ENCODE measurements at regions not wholly inside any gene's neighbourhood (a gene's known extent, or its start where the extent isn't known, plus 50 kb on each side); places are given as distances from the start of the nearest gene placed in this dataset.
A peak's percentile ranks its signal among the peaks of the same experiment; 100 is the strongest.

DNA sequence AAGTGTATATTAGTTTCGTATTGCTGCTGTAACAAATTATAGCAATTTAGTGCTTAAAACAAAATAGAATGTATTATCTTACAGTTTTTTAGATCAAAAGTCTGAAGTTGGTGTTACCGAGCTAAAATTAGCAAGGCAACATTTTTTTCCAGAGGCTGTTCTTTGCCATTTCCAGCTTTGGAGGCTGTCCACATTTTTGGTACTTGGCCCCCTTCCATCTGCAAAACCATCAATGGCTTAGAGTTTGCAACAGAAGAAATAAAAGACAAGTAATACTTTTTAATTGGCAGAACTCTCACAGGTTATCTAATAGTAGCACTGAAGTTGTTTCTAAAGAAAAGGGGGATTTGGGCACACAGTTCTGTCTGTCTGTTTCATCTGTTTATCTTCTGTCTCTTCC lies 1248.5 kb downstream of the ROBO1 start:
- Histone ChIP-seq H3K9me3 (replicated peaks in 1 of 3) (no peaks in the 10 kb centered on the region), H3K27me3 (no peaks in the 10 kb centered on the region), H3K4me3 (no peak overlapping the region), H3K36me3 (replicated peaks in 1 of 2) (no peaks in the 10 kb centered on the region), H3K4me1 (replicated peaks in 1 of 2) (no peaks in the 10 kb centered on the region), H3K27ac (no peak overlapping the region)
- DNase-seq: peak; percentile 9 to 53 (median 18)
- intact Hi-C loops (cut with DNase I): no loop called here
- WGBS, 4 donors: 46 to 61% (median 54%) methylated on average over 2 of the region's 2 CpGs
- TF ChIP-seq CTCF (IDR thresholded peaks at IDR 0.05): no peak

- Histone ChIP-seq H3K9me3 (replicated peaks in 1 of 3) (no peaks in the 10 kb centered on the region), H3K36me3 (replicated peaks in 1 of 2) (no peaks in the 10 kb centered on the region), H3K4me1 (replicated peaks in 1 of 2) (no peaks in the 10 kb centered on the region), H3K27me3 (no peaks in the 10 kb centered on the region), H3K27ac (no peak overlapping the region), H3K4me3 (no peak overlapping the region)
- DNase-seq: no peak
- intact Hi-C loops (cut with DNase I): no loop called here
- 53 to 88% (median 68%) methylated on average over 2 to 3 of the region's 3 CpGs for WGBS, 4 donors
- TF ChIP-seq POLR2A (IDR thresholded peaks at IDR 0.05) (no peak), CTCF (IDR thresholded peaks at IDR 0.05) (no peak)
Measured at GRCh38 chr3:78529601-78530000, 1238.2 kb downstream of the ROBO1 start.

- Histone ChIP-seq H3K27ac (no peak overlapping the region), H3K4me3 (no peak overlapping the region), H3K36me3 (replicated peaks in 1 of 2) (no peaks in the 10 kb centered on the region), H3K9me3 (replicated peaks in 1 of 3) (no peaks in the 10 kb centered on the region), H3K27me3 (no peaks in the 10 kb centered on the region), H3K4me1 (replicated peaks in 1 of 2) (no peaks in the 10 kb centered on the region)
- 80 to 89% (median 86%) methylated on average over 2 of the region's 2 CpGs for WGBS, 4 donors
- DNase-seq: no peak
- intact Hi-C loops (cut with DNase I): no loop called here
- TF ChIP-seq POLR2A (IDR thresholded peaks at IDR 0.05): no peak
- no peak for TF ChIP-seq CTCF (IDR thresholded peaks at IDR 0.05)
Measured at GRCh38 chr3:78540485-78540884, 1227.3 kb downstream of the ROBO1 start.

DNA sequence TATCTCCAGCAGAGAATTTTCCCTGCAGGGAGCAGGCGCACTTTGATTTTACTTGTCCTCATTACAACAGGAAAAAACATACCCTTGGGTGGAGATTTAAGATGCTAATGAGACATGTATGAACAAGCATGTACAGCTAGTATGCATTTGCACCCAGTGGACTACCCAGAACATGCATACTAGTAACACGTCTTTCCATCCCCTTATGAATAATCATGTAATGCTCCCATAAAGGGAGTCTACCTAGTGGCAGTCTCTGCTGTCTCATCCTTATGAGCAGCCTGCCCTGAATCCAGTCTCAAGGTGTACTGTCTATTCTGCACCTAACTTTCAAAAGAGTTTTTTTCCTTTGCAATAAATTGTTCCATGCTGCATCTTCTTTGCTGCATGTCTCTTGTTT lies 1222.0 kb downstream of the ROBO1 start:
- Histone ChIP-seq H3K27me3 (no peaks in the 10 kb centered on the region), H3K4me3 (no peak overlapping the region), H3K4me1 (replicated peaks in 1 of 2) (no peaks in the 10 kb centered on the region), H3K27ac (no peak overlapping the region), H3K9me3 (replicated peaks in 1 of 3) (no peaks in the 10 kb centered on the region), H3K36me3 (replicated peaks in 1 of 2) (no peaks in the 10 kb centered on the region)
- no peak for DNase-seq
- no peak for TF ChIP-seq POLR2A (IDR thresholded peaks at IDR 0.05)
- no peak for TF ChIP-seq CTCF (IDR thresholded peaks at IDR 0.05)
- intact Hi-C loops (cut with DNase I): no loop called here
- WGBS, 4 donors: 77 to 97% (median 94%) methylated on average over 2 of the region's 2 CpGs

Small RNA genes lying in the stretch of these regions (small RNA-seq; reads per million reads assigned to genes)
- gene RN7SKP61 (0 reads per million in 2 donors), gene RN7SL647P (0 reads per million in 2 donors), gene RNU6-217P (0 reads per million in 2 donors)

All from adrenal gland (tissue), 9 donors.